H9 (cell line): ENCODE measurements at regions not wholly inside any gene's neighbourhood (a gene's known extent, or its start where the extent isn't known, plus 50 kb on each side); places are given as distances from the start of the nearest gene placed in this dataset.

Experiments used
- DNase-seq: peaks from one replicate; pipeline ENCODE4 v3.0.0-alpha.2; 2017
- H2AFZ ChIP-seq: one replicate; pipeline ENCODE4 v1.6.1; 2013; ENCODE audit warnings: mild to moderate bottlenecking, low read length, control low read depth, moderate library complexity
- H2AK5ac ChIP-seq: 2 replicates; pipeline ENCODE4 v1.6.1; 2013; ENCODE audit warnings: low read length, control low read depth, mixed read lengths; ENCODE audit not compliant: insufficient read length
- H2BK120ac ChIP-seq: one replicate; pipeline ENCODE4 v1.6.1; 2013; ENCODE audit warnings: low read depth, mild to moderate bottlenecking, low read length, control low read depth, inconsistent platforms; ENCODE audit not compliant: poor library complexity, severe bottlenecking
- H2BK12ac ChIP-seq: 2 replicates; pipeline ENCODE4 v1.6.1; 2013; ENCODE audit warnings: low read length, control low read depth, mixed read lengths, low read depth; ENCODE audit not compliant: insufficient read length
- H2BK15ac ChIP-seq: 2 replicates; pipeline ENCODE4 v1.6.1; 2013; ENCODE audit warnings: low read depth, low read length, control low read depth
- H2BK20ac ChIP-seq: one replicate; pipeline ENCODE4 v1.6.1; 2013; ENCODE audit warnings: low read depth, mild to moderate bottlenecking, low read length, control low read depth, inconsistent platforms; ENCODE audit not compliant: poor library complexity, severe bottlenecking
- H2BK5ac ChIP-seq: 2 replicates; pipeline ENCODE4 v1.6.1; 2013; ENCODE audit warnings: low read length, control low read depth, mixed read lengths; ENCODE audit not compliant: insufficient read length
- H3K14ac ChIP-seq: 2 replicates; pipeline ENCODE4 v1.6.1; 2013; ENCODE audit warnings: low read length, control low read depth; ENCODE audit not compliant: insufficient read depth
- H3K18ac ChIP-seq: 2 replicates; pipeline ENCODE4 v1.6.1; 2013; ENCODE audit warnings: low read depth, mild to moderate bottlenecking, mixed read lengths, low read length, control low read depth; ENCODE audit not compliant: insufficient read length
- H3K23ac ChIP-seq: 2 replicates; pipeline ENCODE4 v1.6.1; 2013; ENCODE audit warnings: low read length, control low read depth, mixed read lengths, low read depth; ENCODE audit not compliant: insufficient read length
- H3K23me2 ChIP-seq: 2 replicates; pipeline ENCODE4 v1.6.1; 2013; ENCODE audit warnings: low read depth, mild to moderate bottlenecking, mixed read lengths, low read length, control low read depth; ENCODE audit not compliant: insufficient read length, poor library complexity, severe bottlenecking
- H3K27ac ChIP-seq: 2 replicates; pipeline ENCODE4 v1.5.1; 2013; ENCODE audit warnings: low read length, control low read depth, mixed read lengths, low read depth; ENCODE audit not compliant: insufficient read length
- H3K27me3 ChIP-seq: 2 replicates; pipeline ENCODE4 v1.6.1; 2013; ENCODE audit warnings: low read length, control low read depth, inconsistent platforms; ENCODE audit not compliant: insufficient read depth
- H3K4ac ChIP-seq: 2 replicates; pipeline ENCODE4 v1.6.1; 2013; ENCODE audit warnings: low read depth, mild to moderate bottlenecking, control low read depth, inconsistent platforms, low read length, moderate library complexity
- H3K4me1 ChIP-seq: 2 replicates; pipeline ENCODE4 v1.6.1; 2013; ENCODE audit warnings: low read length, control low read depth, inconsistent platforms; ENCODE audit not compliant: insufficient read depth
- H3K4me2 ChIP-seq: 2 replicates; pipeline ENCODE4 v1.6.1; 2013; ENCODE audit warnings: low read length, control low read depth, mixed read lengths; ENCODE audit not compliant: insufficient read length, insufficient read depth
- H3K56ac ChIP-seq: 2 replicates; pipeline ENCODE4 v1.6.1; 2013; ENCODE audit warnings: low read depth, mild to moderate bottlenecking, mixed read lengths, low read length, control low read depth; ENCODE audit not compliant: insufficient read length
- H3K79me1 ChIP-seq: 2 replicates; pipeline ENCODE4 v1.6.1; 2013; ENCODE audit warnings: low read depth, mild to moderate bottlenecking, moderate library complexity, low read length, control low read depth, inconsistent platforms; ENCODE audit not compliant: insufficient read depth, poor library complexity, severe bottlenecking
- H3K79me2 ChIP-seq: 2 replicates; pipeline ENCODE4 v1.6.1; 2013; ENCODE audit warnings: low read length, control low read depth, inconsistent platforms; ENCODE audit not compliant: insufficient read depth
- H3K9ac ChIP-seq: 2 replicates; pipeline ENCODE4 v1.6.1; 2013; ENCODE audit warnings: low read length, control low read depth, mixed read lengths; ENCODE audit not compliant: insufficient read length; ENCODE audit errors: extremely low read depth
- H3K9me3 ChIP-seq: one replicate; pipeline ENCODE4 v1.6.1; 2013; ENCODE audit warnings: low read depth, low read length, inconsistent platforms; ENCODE audit not compliant: control insufficient read depth
- H3T11ph ChIP-seq: one replicate; pipeline ENCODE4 v1.6.1; 2013; ENCODE audit warnings: mild to moderate bottlenecking, low read length, control low read depth, inconsistent platforms
- H4K20me1 ChIP-seq: one replicate; pipeline ENCODE4 v1.6.1; 2013; ENCODE audit not compliant: control insufficient read depth, insufficient read length, insufficient read depth
- H4K5ac ChIP-seq: 2 replicates; pipeline ENCODE4 v1.6.1; 2013; ENCODE audit warnings: low read depth, mild to moderate bottlenecking, mixed read lengths, low read length, control low read depth; ENCODE audit not compliant: insufficient read length
- H4K8ac ChIP-seq: replicated peaks from 2 replicates; pipeline ENCODE4 v1.6.1; 2013; ENCODE audit warnings: low read length, control low read depth, mixed read lengths, low read depth; ENCODE audit not compliant: insufficient read length
- H4K91ac ChIP-seq: 2 replicates; pipeline ENCODE4 v1.6.1; 2013; ENCODE audit warnings: low read depth, mild to moderate bottlenecking, moderate library complexity, mixed read lengths, low read length, control low read depth; ENCODE audit not compliant: insufficient read length
- H3K27ac Mint-ChIP-seq, 3 experiments: 2 replicates in 2 of 3; 3 replicates in 1 of 3; pipeline ENCODE4 v1.8.0; 2020 to 2021; ENCODE audit warnings: mixed read lengths in 3 of 3, mild to moderate bottlenecking in 1 of 3, moderate library complexity in 1 of 3
- H3K27me3 Mint-ChIP-seq: 2 replicates; pipeline ENCODE4 v1.8.0; 2021; ENCODE audit warnings: low read depth, mild to moderate bottlenecking, moderate library complexity, mixed read lengths
- H3K36me3 Mint-ChIP-seq, 3 experiments: 2 replicates in 2 of 3; 3 replicates in 1 of 3; pipeline ENCODE4 v1.8.0; 2020 to 2021; ENCODE audit warnings: low read depth in 3 of 3, mixed read lengths in 3 of 3; ENCODE audit not compliant: insufficient read depth in 1 of 3
- H3K4me1 Mint-ChIP-seq, 2 experiments: 2 replicates each; pipeline ENCODE4 v1.8.0; 2020; ENCODE audit warnings: mixed read lengths in 2 of 2
- H3K4me3 Mint-ChIP-seq, 2 experiments: 2 replicates in 1 of 2; 3 replicates in 1 of 2; pipeline ENCODE4 v1.8.0; 2020 to 2021; ENCODE audit warnings: mild to moderate bottlenecking in 2 of 2, mixed read lengths in 2 of 2, moderate library complexity in 1 of 2
- H3K9me3 Mint-ChIP-seq, 2 experiments: 2 replicates in 1 of 2; 3 replicates in 1 of 2; pipeline ENCODE4 v1.8.0; 2020; ENCODE audit warnings: mild to moderate bottlenecking in 2 of 2, mixed read lengths in 2 of 2, moderate library complexity in 1 of 2
- CTCF ChIP-seq: fragments of 200-600 bp; sonication (generic); conservative IDR thresholded peaks from 3 replicates; pipeline ENCODE4 v1.8.0; 2021; ENCODE audit warnings: antibody characterized with exemption, mild to moderate bottlenecking
- WGBS: extraction: QIAGEN DNeasy Blood & Tissue Kit; methylation state at CpG from one replicate; pipeline ENCODE4 v1.1.7; 2013; ENCODE audit warnings: missing lambda C conversion rate, low lambda C conversion rate, mixed read lengths; ENCODE audit not compliant: insufficient read length; ENCODE audit errors: extremely low coverage; 5-methylcytosine and 5-hydroxymethylcytosine counted together

GRCh38 chr17:77393867-77394539 is 253.2 kb downstream of the SEC14L1 start:
- Histone ChIP-seq H3K9me3 (no peaks in the 10 kb centered on the region), H3K9ac (no peak overlapping the region), H3K23me2 (peaks cover 4% of the 10 kb centered on the region), H4K8ac (no peak overlapping the region), H3K79me1 (peaks cover 5% of the 10 kb centered on the region), H3K4me1 (peaks cover 11% of the 10 kb centered on the region; the same call in 1 of the 2 replicates), H3K4me2 (no peak overlapping the region), H2BK12ac (no peak overlapping the region), H3K27me3 (no peaks in the 10 kb centered on the region), H2BK20ac (no peak overlapping the region), H2AK5ac (no peak overlapping the region), H3K23ac (no peak overlapping the region), H3K14ac (no peak overlapping the region), H3K4ac (no peak overlapping the region), H3K27ac (no peak overlapping the region), H2BK120ac (no peak overlapping the region), H3K56ac (no peak overlapping the region), H4K20me1 (no peaks in the 10 kb centered on the region), H3K79me2 (peaks cover 13% of the 10 kb centered on the region; the same call in 1 of the 2 replicates), H3T11ph (no peak overlapping the region), H4K91ac (no peak overlapping the region), H2BK15ac (no peak overlapping the region), H2BK5ac (no peak overlapping the region), H3K18ac (no peak overlapping the region), H2AFZ (no peak overlapping the region), H4K5ac (no peak overlapping the region)
- TF ChIP-seq CTCF: no peak
- Mint-ChIP-seq H3K9me3 (no peaks in the 10 kb centered on the region), H3K27ac (peak overlapping the region in 1 of 3 experiments; percentile 85; a peak in 2 of 7 replicates), H3K27me3 (no peaks in the 10 kb centered on the region), H3K36me3 (peaks cover 3 to 4% (median 4%) of the 10 kb centered on the region in 3 experiments; a peak in 3 of 7 replicates), H3K4me1 (peaks cover 53 to 63% of the 10 kb centered on the region in 2 experiments), H3K4me3 (no peak overlapping the region)
- no peak for DNase-seq
- WGBS: no CpG with 5 or more reads among the region's 10 CpGs
